Esophagus squamous epithelium (tissue), 5 donors: ENCODE measurements at regions not wholly inside any gene's neighbourhood (a gene's known extent, or its start where the extent isn't known, plus 50 kb on each side); places are given as distances from the start of the nearest gene placed in this dataset.

ENCODE experiments used
- DNase-seq: peaks from one replicate; lab custom pipeline; 2025; lab: John Stamatoyannopoulos, UW
- H3K27ac ChIP-seq, 4 donors: fragments of 200-600 bp; sonication (generic); one replicate each; pipeline ENCODE4 v1.5.1; 2016 to 2019; ENCODE audit warnings: mild to moderate bottlenecking in 1 of 4
- H3K27me3 ChIP-seq, 4 donors: fragments of 200-600 bp; sonication (generic); 1 replicate in 3 of 4; 2 replicates in 1 of 4; pipeline versions ENCODE4 v1.5.1 to v1.6.0; 2017 to 2021; ENCODE audit warnings: antibody characterized with exemption in 1 of 4
- H3K36me3 ChIP-seq, 3 donors: fragments of 200-600 bp; sonication (generic); one replicate each; pipeline ENCODE4 v1.5.1; 2016 to 2019
- H3K4me1 ChIP-seq, 3 donors: fragments of 200-600 bp; sonication (generic); one replicate each; pipeline ENCODE4 v1.5.1; 2017 to 2019
- H3K4me3 ChIP-seq, 4 donors: fragments of 200-600 bp; sonication (generic); 1 replicate in 3 of 4; 2 replicates in 1 of 4; pipeline ENCODE4 v1.5.1; 2016 to 2019; ENCODE audit warnings: mild to moderate bottlenecking in 2 of 4, moderate library complexity in 1 of 4
- H3K9me3 ChIP-seq, 3 donors: fragments of 200-600 bp; sonication (generic); one replicate each; pipeline ENCODE4 v1.5.1; 2016 to 2019
- CTCF ChIP-seq, 6 experiments: fragments of 450-650 bp in 4 of 6; fragments of 200-600 bp in 2 of 6; sonication (generic) in 2 of 6; IDR thresholded peaks; one replicate each; pipeline ENCODE4 v1.5.1; 2016 to 2019; ENCODE audit warnings: antibody characterized with exemption in 6 of 6, mild to moderate bottlenecking in 4 of 6, moderate library complexity in 4 of 6
- POLR2A ChIP-seq, 4 donors: fragments of 450-650 bp; IDR thresholded peaks; one replicate each; pipeline ENCODE4 v1.6.1; 2017; ENCODE audit warnings: antibody characterized with exemption in 4 of 4, mild to moderate bottlenecking in 4 of 4, moderate library complexity in 3 of 4
- WGBS, 2 donors: methylation state at CpG; one replicate each; pipeline ENCODE4 v1.1.5; 2018; 5-methylcytosine and 5-hydroxymethylcytosine counted together
- intact Hi-C: fragments of 100-400 bp; cut with DNase I; formaldehyde crosslinking; loops from one replicate; pipeline ENCODE4 v1.15.0; 2022
- donor health status: DM: yes; HTN: yes; CAD: no.

- Histone ChIP-seq H3K4me3 (no peak overlapping the region), H3K4me1 (no peaks in the 10 kb centered on the region), H3K36me3 (no peaks in the 10 kb centered on the region), H3K27ac (no peak overlapping the region), H3K27me3 (no peaks in the 10 kb centered on the region), H3K9me3 (no peaks in the 10 kb centered on the region)
- intact Hi-C loops: no loop called here
- no peak for TF ChIP-seq CTCF (IDR thresholded peaks at IDR 0.05)
- TF ChIP-seq POLR2A (IDR thresholded peaks at IDR 0.05): no peak
- WGBS, 2 donors: 37 to 53% methylated on average over 10 to 12 of the region's 12 CpGs
- DNase-seq: no peak
Measured at GRCh38 chr2:4745056-4745991, 946.9 kb upstream of the SOX11 start.

GRCh38 chr2:4753721-4754120, 938.5 kb upstream of the SOX11 start:
- intact Hi-C loops: no loop called here
- WGBS, 2 donors: 70 to 71% methylated on average over 4 of the region's 4 CpGs
- DNase-seq: no peak
- Histone ChIP-seq H3K27me3 (no peaks in the 10 kb centered on the region), H3K27ac (no peak overlapping the region), H3K9me3 (no peaks in the 10 kb centered on the region), H3K4me3 (no peak overlapping the region), H3K4me1 (no peaks in the 10 kb centered on the region), H3K36me3 (no peaks in the 10 kb centered on the region)
- TF ChIP-seq POLR2A (IDR thresholded peaks at IDR 0.05): no peak

- 5 to 6% methylated on average over 4 of the region's 4 CpGs for WGBS, 2 donors
- Histone ChIP-seq H3K36me3 (no peaks in the 10 kb centered on the region), H3K9me3 (peaks cover 0 to 12% (median 0%) of the 10 kb centered on the region in 3 donors), H3K4me1 (no peaks in the 10 kb centered on the region), H3K27me3 (no peaks in the 10 kb centered on the region), H3K27ac (no peak overlapping the region), H3K4me3 (no peak overlapping the region)
- intact Hi-C loops: no loop called here
- TF ChIP-seq CTCF (IDR thresholded peaks at IDR 0.05): no peak
- TF ChIP-seq POLR2A (IDR thresholded peaks at IDR 0.05): no peak
- no peak for DNase-seq
Measured at GRCh38 chr2:4762951-4763376, 929.2 kb upstream of the SOX11 start.

- intact Hi-C loops: no loop called here
- Histone ChIP-seq H3K27ac (no peak overlapping the region), H3K9me3 (peaks cover 0 to 7% (median 0%) of the 10 kb centered on the region in 3 donors), H3K36me3 (no peaks in the 10 kb centered on the region), H3K4me3 (no peak overlapping the region), H3K27me3 (no peaks in the 10 kb centered on the region), H3K4me1 (no peaks in the 10 kb centered on the region)
- no peak for DNase-seq
- 79 to 87% methylated on average over 15 to 16 of the region's 16 CpGs for WGBS, 2 donors
- no peak for TF ChIP-seq CTCF (IDR thresholded peaks at IDR 0.05)
- TF ChIP-seq POLR2A (IDR thresholded peaks at IDR 0.05): no peak
Measured at GRCh38 chr2:4765787-4766530, 926.2 kb upstream of the SOX11 start.

- Histone ChIP-seq H3K36me3 (no peaks in the 10 kb centered on the region), H3K4me3 (no peak overlapping the region), H3K27ac (no peak overlapping the region), H3K27me3 (no peaks in the 10 kb centered on the region), H3K4me1 (no peaks in the 10 kb centered on the region), H3K9me3 (no peaks in the 10 kb centered on the region)
- DNase-seq: no peak
- intact Hi-C loops: no loop called here
- 66 to 80% methylated on average over 2 of the region's 2 CpGs for WGBS, 2 donors
- TF ChIP-seq POLR2A (IDR thresholded peaks at IDR 0.05) (no peak), CTCF (IDR thresholded peaks at IDR 0.05) (no peak)
Measured at GRCh38 chr2:4775668-4776067, 916.5 kb upstream of the SOX11 start.
